HG03045 (cell line): ENCODE measurements at regions not wholly inside any gene's neighbourhood (a gene's known extent, or its start where the extent isn't known, plus 50 kb on each side); places are given as distances from the start of the nearest gene placed in this dataset.
"Not testable (repeated sequence)": the region's sequence is repeated elsewhere in the genome, so short reads cannot be mapped to it uniquely, and the experiment has no call there.

Source experiments
- ATAC-seq: cut with Tn5 transposase; IDR thresholded peaks from one replicate; pipeline ENCODE4 v1.9.1; 2021; ENCODE audit warnings: mild to moderate bottlenecking, moderate library complexity; ENCODE audit not compliant: unreplicated experiment

DNA sequence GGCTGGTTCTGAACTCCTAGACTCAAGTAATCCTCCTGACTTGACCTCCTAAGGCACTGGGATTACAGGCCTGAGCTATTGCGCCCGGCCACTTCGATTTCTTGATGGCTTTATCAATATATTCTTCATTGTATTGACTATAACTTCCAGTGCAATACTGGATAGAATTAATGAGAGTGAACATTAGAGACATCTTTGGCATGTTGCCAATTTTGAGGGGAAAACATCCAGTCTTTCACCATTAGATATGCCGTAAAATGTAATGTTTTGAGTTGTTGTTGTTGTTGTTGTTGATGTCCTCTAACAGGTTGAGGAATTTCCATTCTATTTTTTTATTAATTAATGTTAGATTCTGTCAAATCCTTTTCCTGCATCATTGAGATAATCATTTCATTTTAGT lies 578.9 kb downstream of the ZWINT start:
- no peak for ATAC-seq

DNA sequence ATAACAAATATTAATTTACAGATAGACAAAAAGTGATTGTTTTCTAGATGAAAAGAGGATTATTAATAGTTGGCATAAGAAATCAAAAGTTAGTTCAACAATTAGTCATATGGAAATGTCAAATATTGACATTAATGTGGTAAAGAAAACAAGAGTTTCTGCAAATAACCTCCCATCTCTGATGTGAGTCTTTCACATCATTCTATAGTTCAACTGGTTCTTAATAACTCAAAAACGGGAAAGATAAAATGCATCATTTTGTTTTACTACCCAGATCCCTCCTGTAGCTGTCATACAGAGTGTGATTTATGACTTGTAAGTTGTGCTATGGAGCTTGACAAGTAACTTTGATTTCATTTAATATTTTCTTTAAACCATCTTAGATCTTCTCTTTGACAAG lies 594.8 kb downstream of the ZWINT start:
- no peak for ATAC-seq

DNA sequence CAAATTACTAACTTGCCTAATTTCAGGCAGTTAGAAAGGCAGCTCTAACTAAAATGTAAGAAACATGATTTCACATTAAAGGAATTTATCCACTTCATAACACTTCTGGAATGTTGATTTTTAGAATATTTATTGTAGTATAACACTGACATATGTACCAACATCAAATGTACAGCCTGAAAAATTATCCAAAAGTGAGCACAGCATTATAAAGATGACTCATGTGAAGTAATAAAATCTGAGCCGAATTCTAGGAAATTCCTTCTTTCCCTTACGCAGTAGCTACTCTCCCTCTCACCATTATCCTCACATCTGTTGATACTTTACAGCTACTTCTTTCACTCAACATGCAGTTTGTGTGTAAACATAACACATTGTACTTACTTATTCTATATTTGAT lies 610.6 kb downstream of the ZWINT start:
- ATAC-seq, result no peak

DNA sequence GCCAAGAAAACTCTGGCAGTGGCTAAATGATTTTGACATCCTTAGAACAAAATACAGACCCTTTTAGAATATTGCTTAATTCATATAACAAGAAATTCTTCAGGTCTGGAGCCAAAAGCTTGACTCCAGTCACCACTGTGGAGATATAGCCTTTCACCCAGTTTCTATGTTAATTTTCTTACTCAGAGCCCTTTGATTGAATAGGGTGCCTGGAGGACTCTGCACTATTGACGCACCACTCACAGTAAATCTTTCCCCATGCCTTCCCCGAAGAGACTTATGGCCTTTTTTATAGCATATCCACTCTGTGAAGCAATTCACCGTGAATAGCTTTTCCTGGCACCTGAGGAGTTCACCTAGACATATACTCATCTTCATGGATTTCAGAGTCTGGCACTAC lies 613.8 kb downstream of the ZWINT start:
- no peak for ATAC-seq

DNA sequence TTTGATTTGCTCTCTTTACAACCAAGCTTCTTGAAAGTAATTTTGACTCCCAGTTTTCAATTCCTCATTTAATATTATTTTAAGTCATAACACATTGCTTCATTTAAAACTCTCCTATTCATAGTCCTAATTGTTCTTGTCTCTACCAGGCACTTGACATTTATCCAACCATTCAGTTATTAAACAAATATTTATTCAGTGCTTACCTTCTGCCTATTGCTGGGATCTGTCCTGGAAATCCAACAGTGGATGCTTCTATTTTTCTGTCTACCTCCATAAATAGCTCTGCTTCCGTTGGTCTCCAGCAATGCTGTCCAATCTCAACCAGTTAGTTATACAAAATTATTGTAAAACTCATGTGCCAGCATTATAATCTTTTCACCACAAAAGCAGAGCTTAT lies 615.1 kb downstream of the ZWINT start:
- no peak for ATAC-seq

DNA sequence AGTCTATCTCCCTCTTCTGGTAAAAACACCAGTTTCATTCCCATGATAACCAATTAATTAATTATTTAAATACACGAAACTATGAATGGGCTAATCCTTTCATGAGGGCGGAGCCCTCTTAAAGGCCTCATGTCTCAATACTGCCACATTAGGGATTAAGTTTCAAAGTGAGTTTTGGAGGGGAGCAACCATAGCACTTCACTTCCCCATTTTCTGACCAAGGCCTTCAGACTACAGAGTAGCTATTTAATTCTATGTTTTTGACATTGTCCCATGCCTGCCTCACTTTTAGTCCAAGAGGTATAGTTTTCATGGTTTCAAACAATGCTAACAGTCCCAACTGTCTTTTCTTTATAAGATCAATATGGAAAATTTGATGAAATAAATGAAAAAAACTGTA lies 618.6 kb downstream of the ZWINT start:
- no peak for ATAC-seq

DNA sequence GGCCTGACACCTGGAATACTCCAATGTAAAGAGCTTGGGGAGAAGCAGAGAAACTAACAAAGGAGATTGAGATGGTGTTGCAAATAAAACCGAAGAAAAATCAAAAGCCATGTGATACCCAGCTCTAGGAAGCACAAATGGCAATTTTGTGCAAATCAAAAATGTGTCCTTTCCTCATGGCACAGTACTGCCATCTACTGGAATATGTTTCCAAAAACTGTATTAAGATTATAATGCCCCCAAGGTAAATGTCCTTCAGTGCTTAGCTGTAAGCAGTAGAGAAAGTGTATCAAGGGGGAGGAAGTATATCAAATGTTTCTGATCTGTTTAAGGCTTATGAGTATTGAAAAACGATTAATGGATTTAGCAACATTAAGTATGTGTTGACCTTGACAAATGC lies 620.3 kb downstream of the ZWINT start:
- ATAC-seq, result not testable (repeated sequence)

DNA sequence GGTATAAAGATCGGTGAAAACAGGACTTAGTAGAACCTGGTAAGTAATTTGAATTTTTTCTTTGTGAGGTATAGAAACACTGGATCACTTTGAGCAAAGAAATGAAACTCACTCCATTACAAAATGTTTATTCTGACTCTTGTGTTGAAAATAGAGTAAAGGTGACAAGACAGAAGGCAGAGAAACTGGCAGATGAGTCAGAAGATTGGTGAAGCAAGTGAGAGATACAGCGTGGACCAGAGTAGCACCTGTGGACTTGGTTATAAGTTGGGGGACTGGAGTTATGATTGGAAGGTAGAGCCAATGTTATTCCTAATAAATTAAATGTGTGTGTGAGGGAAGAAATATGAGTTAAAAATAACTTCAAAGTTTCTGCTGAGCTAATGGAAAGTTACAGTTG lies 620.9 kb downstream of the ZWINT start:
- ATAC-seq, result no peak

DNA sequence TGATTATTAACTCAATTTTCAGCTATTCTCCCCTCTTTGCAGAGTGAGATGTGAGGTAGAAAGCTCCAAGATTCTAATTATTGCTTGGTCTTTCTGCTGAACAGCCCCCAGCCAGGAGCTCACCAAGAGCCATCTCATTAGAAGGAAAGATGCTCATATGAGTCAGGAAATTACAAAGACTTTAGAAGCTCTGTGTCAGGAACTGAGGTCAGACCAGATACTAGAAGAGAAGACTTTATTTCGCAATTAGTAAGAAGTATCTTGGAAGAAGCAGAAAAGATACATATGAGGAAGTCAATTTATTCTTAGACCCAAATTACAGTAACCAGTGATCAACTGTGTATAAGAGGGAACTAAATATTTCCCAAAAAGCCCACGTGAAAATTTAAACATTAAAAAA lies 626.9 kb downstream of the ZWINT start:
- ATAC-seq, result no peak

DNA sequence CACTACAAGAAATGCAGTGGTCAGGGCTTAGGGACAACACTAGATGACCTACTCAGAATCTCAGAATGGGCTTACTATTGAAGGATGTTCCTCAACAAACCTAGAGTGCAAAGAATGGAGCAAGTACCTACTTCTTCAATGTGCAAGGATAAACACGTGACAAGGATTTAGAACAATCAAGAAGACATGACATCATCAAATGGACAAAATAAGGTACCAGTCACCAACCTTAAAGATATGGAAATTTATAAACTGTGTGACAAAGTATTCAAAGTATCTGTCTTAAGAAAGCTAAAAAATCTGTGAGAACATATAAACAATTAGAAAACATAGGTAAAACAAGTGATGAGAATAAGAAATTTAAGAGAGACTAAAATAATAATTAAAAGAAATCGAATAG lies 656.1 kb downstream of the ZWINT start:
- ATAC-seq, result no peak

DNA sequence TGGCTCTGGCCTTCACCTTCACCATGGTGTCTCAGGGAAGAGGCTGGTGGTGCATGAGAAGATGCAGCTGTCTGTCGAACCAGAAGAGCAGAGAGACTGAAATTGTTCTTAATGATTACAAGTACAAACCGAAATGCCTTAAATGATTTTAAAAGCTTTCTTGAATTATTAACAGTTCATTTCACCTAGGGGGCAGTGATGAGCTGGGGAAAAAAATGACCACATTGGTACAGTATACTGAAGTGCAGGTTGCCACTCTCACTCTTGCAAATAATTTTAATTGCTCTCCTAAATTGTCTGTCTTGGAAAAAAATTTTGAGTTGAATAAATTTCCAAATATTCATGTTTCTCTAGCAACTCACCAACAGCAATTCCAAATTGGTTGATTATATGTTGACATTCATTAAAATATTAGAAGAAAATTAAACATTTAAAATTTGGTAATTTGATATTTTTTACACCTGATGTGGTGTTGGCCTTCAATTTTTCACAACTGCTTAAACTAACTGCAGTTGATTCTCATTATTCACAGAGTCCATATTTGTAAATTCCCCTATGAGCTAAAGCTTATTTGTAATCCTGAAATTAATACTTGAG lies 692.6 kb downstream of the ZWINT start:
- no peak for ATAC-seq

DNA sequence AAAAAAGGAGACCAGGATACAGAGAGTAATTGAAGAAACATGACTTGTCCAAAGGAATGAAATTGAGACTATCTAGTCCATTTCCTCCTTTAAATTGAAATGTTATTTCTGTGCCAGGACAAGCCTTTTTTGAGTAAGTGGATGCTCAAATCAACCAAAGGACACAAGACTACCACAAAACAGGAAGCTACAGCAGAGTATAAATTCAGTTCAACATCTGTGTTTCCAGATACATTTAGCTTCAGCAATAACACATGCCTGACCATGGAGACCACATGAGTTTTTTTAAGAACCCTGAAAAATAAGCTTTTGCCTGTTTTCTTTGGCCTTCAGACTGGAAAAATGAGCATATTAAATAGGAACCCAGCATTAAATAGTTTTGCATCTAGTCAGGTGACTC lies 707.5 kb downstream of the ZWINT start:
- no peak for ATAC-seq

DNA sequence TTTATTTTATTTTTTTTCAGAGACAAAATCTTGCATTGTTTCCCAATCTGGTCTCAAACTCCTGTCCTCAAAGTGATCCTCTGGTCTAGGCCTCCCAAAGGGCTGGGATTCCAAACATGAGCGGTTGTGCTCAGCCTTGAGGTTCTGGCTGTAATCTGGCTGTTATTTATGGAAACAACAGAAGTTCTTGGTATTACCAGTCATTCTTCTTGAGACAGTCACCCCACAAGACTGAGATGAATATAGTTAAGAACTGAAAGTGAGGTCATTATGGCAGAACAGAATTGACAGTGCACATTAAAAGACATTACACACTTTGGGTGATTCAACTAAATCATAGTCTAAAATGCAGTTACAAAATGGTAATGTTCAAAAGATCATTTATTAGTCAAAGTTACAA lies 719.5 kb downstream of the ZWINT start:
- ATAC-seq, result no peak

DNA sequence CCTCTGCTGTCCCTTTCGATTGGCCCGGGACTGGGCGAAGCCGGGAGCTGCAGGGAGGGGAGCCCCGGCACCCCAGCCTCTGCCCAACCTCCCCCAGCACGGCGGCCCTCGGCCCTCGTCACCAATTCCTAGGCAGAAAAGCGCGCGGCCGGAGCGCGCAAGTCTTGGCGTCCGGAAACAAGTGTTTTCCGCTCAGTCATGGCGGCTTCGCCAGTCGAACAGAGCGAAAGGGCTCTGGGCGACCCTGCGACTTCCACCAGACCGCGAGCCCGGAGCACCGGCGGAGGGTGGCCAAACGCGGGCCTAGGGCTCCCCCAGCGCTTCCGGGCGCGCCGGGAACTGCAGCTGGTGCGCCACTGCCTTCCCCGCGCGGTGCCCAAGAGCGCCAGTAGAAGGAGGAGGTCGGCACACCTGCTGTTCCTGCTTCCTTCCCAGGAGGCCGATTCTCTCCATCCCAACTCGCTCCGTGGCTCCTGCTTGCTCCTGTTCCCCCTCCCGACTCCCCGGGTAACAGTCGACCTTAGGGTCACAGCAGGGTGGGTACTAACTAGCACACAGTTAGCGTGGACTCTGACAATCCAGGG lies 729.9 kb downstream of the ZWINT start:
- ATAC-seq, result peak; percentile 84

DNA sequence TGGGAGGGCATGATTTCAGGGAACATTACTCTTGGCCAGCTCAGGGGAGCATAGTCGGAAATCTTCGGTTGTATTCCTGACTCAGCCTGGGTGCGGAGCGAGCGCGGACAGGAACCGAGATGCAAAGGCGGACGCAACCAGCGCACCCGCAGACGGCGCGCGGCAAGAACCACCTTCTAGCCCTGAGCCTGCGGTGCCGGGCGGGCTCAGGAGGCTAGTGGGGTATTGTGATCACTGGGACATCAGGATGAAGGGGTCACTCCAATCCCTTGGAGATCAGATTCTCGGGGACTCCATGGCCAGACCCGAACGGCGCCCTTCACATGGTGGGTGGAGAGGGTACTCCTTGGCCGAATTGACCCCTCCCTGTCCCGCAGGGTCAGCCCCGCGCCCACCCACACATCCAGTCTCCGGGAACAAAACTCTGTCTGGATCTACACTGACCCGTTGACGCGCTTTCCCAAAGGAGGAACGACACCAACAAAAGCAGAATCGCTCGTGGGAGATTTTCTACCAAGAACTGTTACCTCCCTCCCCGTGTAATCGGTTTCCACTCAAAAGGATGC lies 730.5 kb downstream of the ZWINT start:
- ATAC-seq, result no peak

DNA sequence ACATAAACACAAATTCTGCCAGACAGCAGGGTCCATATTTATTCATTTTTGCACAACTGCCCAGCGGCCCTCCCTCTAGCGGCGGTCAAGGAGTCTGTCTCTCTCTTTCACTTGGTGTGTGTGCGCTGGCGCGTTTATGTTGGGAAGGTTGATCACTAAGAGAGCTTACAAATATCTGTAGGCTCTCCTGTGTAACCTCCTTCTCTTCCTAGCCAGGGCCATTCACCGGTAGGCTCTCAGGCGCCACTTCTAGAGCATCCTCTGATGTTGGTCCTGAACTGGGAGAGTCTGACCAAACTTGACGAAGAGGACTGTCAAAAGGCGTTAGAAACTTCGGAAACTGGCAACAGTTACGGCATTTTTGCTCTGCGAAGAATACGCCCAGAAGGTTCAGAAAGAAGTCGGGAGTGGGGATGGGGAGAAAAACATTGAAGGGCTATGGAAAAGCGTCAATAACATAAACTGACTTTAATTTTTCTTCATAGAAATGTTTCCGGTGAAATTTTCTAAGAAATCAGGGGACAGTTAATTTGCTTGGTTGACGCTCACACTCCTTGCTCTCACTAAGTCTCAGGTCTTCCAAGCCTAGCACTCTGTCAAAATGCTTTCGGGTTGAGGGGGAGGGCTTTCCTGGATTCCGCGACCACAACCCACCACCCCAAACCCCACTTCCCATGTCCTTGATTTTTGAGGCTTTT lies 731.1 kb downstream of the ZWINT start:
- ATAC-seq, result no peak

DNA sequence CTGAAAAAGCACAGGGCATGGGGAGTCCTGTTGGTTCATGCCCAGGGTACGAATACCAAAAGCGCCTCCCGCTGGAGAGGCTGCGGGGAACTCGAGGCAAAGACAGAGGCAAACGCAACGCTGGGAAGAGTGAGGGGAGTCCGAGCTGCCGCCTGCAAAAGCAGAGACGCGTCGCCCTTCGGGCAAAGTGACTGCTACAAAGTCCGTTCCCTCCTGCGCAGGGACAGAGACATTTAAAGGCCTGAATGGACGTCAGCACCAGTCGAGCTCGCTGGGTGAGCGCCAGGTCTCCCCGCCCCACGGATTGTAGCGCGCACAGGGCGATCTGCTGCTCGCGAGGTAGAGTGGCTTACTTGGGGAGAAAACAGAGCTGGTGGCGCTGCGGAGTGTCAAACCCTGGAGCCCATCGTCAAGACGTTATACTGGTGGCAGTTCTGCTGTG lies 732.8 kb downstream of the ZWINT start:
- ATAC-seq, result no peak

DNA sequence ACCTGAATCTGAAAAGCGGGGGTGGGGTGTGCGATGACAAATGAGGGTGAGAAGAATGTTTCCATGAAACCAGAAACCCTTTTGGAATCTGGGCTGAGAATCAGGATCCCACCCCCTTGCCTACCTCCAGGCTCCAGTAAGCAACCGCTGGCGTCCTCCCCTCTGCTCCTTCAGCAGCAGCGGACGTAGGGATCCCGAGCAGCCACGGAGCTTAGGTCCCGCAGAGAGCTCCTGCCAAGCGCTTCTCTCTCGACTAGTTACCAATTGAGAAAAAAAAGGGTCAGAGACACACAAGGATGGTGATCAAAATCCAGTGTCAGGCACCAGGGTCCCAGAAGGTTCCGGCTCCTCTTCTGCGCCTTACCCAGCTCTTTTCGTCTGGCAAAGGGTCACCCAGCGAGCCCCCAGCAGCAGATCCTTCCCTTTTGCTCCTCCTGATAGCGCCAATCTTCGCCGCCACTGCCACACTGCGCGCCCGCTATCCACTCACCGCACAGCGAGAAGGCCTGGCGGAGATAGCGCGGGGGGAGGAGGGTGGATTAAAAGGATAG lies 733.5 kb downstream of the ZWINT start:
- no peak for ATAC-seq

DNA sequence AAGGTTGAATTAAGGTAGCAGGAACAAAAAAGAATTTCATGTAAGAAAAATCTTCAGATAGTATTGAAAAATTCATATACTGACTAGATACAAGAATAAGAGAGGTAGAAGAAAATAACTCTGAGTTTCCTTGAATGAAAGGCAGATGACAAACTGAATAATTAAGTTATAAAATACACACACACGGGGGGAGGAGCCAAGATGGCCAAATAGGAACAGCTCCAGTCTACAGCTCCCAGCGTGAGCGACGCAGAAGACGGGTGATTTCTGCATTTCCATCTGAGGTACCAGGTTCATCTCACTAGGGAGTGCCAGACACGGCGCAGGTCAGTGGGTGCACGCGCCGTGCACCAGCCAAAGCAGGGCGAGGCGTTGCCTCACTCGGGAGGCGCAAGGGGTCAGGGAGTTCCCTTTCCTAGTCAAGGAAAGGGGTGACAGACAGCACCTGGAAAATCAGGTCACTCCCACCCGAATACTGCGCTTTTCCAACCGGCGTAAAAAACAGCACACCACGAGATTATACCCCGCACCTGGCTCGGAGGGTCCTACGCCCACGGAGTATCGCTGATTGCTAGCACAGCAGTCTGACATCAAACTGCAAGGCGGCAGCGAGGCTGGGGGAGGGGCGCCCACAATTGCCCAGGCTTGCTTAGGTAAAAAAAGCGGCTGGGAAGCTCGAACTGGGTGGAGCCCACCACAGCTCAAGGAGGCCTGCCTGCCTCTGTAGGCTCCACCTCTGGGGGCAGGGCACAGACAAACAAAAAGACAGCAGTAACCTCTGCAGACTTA lies 759.2 kb downstream of the ZWINT start:
- ATAC-seq, result not testable (repeated sequence)

DNA sequence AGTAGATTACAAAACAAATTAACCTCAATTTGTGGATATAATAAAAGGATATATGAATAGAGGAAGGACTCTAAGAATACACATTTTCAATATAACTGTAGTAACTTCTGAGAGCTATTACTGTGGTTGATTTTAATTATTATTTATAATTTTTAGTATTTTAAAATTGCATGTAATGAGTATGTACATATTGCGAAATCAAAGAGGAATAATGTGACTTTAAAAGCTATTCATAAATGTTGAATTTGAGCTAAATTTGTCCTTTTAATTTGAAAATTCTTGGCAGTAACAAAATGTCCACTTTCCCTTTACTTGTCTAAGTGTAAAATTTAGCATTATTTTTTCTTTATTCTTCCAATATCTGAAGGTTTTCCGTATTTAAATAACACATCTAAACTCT lies 750.6 kb upstream of the PCDH15 start:
- no peak for ATAC-seq

DNA sequence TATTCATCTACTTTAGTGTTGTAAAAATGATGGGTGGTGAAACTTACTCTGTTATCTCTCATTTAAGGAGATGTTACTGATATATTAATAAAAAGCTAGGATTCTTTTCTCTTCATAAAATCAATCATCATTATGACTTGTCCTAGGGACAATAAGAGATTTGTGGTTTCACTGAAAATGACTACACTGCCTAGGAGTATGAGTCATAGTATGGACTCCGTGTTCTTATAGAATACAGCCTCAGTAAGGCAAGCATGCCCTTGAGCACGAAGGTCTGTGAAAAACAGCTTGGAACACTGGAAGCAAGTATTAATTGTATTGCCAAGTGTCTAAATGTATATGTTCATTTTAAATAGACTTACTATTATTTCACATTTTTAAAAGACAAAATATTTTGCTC lies 749.2 kb upstream of the PCDH15 start:
- ATAC-seq, result no peak
